ENCODE measurements at regions not wholly inside any gene's neighbourhood (a gene's known extent, or its start where the extent isn't known, plus 50 kb on each side); places are given as distances from the start of the nearest gene placed in this dataset.

DNA sequence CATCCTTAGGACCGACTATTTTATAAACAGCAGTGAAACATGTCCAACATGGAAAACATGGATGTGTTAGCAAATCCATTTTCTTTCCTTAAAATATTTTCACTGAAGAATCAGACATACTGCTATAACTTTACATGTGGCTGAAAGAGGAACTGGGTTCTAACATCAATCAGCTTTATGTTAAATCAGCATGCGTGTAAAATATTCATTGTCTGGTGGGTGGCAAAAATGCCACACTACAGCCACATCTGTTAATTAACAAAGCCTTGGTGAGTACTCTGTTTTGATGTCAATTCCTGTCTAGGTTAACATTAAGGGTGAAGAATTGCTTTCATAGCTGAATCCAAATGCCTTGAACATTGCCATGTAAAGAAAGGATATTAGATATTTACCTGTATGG, 222.6 kb upstream of the CEP162 start (continued):
- TF ChIP-seq, protein P1, sequence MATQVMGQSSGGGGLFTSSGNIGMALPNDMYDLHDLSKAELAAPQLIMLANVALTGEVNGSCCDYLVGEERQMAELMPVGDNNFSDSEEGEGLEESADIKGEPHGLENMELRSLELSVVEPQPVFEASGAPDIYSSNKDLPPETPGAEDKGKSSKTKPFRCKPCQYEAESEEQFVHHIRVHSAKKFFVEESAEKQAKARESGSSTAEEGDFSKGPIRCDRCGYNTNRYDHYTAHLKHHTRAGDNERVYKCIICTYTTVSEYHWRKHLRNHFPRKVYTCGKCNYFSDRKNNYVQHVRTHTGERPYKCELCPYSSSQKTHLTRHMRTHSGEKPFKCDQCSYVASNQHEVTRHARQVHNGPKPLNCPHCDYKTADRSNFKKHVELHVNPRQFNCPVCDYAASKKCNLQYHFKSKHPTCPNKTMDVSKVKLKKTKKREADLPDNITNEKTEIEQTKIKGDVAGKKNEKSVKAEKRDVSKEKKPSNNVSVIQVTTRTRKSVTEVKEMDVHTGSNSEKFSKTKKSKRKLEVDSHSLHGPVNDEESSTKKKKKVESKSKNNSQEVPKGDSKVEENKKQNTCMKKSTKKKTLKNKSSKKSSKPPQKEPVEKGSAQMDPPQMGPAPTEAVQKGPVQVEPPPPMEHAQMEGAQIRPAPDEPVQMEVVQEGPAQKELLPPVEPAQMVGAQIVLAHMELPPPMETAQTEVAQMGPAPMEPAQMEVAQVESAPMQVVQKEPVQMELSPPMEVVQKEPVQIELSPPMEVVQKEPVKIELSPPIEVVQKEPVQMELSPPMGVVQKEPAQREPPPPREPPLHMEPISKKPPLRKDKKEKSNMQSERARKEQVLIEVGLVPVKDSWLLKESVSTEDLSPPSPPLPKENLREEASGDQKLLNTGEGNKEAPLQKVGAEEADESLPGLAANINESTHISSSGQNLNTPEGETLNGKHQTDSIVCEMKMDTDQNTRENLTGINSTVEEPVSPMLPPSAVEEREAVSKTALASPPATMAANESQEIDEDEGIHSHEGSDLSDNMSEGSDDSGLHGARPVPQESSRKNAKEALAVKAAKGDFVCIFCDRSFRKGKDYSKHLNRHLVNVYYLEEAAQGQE (IDR thresholded peaks at IDR 0.05; ENCODE audit: unreplicated experiment) = no peak
- TF ChIP-seq JUNB (IDR thresholded peaks at IDR 0.05; ENCODE audit: unreplicated experiment) (no peak), EZH2 (IDR thresholded peaks at IDR 0.05; ENCODE audit: low read depth, unreplicated experiment) (no peak)

DNA sequence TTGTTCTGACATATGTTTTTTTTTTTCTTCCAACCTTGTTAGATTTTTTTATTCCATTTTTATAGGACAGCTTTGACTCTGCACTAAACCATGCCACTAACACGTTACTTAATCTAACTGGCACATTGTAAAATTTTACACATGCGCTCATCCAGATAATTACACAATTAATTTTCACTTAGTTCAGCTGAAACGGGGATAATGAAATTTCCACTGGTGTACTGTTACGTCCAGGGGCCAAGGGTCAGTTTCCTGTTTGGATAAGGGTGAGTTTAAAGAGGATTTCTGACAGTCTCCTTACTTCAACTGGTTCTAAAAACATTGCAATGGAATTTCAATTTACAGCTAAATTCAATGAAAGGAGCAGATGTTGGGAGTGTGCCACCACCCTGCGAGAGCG, 221.8 kb upstream of the CEP162 start:
- H3K9me2 ChIP-seq (ENCODE audit: insufficient read depth) = no peaks in the 10 kb centered on the region
- no peaks in the 10 kb centered on the region for H3F3A ChIP-seq (replicated peaks; ENCODE audit: low read depth)
- no peaks in the 10 kb centered on the region for H4K20me1 ChIP-seq (replicated peaks; ENCODE audit: insufficient read depth)
- peaks cover 18% of the 10 kb centered on the region; the same call in 1 of the 2 replicates for H3K4me1 ChIP-seq (ENCODE audit: insufficient read depth)
- Mint-ChIP-seq H3K36me3 (ENCODE audit: low read depth) (no peaks in the 10 kb centered on the region), H3K9me3 (no peaks in the 10 kb centered on the region), H3K4me1 (peaks cover 21% of the 10 kb centered on the region; the same call in 2 of the 3 replicates), H3K27ac (peak overlapping the region; percentile 73), H3K27me3 (ENCODE audit: insufficient read depth, low read depth, poor library complexity) (no peaks in the 10 kb centered on the region), H3K4me3 (no peak overlapping the region)
- H3K36me3 ChIP-seq (ENCODE audit: insufficient read depth) = no peaks in the 10 kb centered on the region
- 0 out of 2 replicates have a peak overlapping the region, but pooled peaks have one; percentile 3 for H2AFZ ChIP-seq
- H3K79me2 ChIP-seq (replicated peaks; ENCODE audit: insufficient read depth) = no peaks in the 10 kb centered on the region
- H3K4me3 ChIP-seq = no peak overlapping the region
- ATAC-seq = no peak
- H3K4me2 ChIP-seq = no peak overlapping the region
- H3K27me3 ChIP-seq (ENCODE audit: insufficient read depth) = no peaks in the 10 kb centered on the region
- DNase-seq (ENCODE audit: low spot score) = no peak
- H3K27ac ChIP-seq (ENCODE audit: low read depth) = no peak overlapping the region
- no peak for TF ChIP-seq EZH2phosphoT487 (IDR thresholded peaks at IDR 0.05; ENCODE audit: unreplicated experiment)
- TF ChIP-seq, protein P1 (IDR thresholded peaks at IDR 0.05; ENCODE audit: unreplicated experiment) = no peak
- TF ChIP-seq, protein P2, sequence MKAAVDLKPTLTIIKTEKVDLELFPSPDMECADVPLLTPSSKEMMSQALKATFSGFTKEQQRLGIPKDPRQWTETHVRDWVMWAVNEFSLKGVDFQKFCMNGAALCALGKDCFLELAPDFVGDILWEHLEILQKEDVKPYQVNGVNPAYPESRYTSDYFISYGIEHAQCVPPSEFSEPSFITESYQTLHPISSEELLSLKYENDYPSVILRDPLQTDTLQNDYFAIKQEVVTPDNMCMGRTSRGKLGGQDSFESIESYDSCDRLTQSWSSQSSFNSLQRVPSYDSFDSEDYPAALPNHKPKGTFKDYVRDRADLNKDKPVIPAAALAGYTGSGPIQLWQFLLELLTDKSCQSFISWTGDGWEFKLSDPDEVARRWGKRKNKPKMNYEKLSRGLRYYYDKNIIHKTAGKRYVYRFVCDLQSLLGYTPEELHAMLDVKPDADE (IDR thresholded peaks at IDR 0.05) = no peak
- TF ChIP-seq POLR2AphosphoS5 (IDR thresholded peaks at IDR 0.05; ENCODE audit: low read depth) = no peak
- TF ChIP-seq, protein P3, sequence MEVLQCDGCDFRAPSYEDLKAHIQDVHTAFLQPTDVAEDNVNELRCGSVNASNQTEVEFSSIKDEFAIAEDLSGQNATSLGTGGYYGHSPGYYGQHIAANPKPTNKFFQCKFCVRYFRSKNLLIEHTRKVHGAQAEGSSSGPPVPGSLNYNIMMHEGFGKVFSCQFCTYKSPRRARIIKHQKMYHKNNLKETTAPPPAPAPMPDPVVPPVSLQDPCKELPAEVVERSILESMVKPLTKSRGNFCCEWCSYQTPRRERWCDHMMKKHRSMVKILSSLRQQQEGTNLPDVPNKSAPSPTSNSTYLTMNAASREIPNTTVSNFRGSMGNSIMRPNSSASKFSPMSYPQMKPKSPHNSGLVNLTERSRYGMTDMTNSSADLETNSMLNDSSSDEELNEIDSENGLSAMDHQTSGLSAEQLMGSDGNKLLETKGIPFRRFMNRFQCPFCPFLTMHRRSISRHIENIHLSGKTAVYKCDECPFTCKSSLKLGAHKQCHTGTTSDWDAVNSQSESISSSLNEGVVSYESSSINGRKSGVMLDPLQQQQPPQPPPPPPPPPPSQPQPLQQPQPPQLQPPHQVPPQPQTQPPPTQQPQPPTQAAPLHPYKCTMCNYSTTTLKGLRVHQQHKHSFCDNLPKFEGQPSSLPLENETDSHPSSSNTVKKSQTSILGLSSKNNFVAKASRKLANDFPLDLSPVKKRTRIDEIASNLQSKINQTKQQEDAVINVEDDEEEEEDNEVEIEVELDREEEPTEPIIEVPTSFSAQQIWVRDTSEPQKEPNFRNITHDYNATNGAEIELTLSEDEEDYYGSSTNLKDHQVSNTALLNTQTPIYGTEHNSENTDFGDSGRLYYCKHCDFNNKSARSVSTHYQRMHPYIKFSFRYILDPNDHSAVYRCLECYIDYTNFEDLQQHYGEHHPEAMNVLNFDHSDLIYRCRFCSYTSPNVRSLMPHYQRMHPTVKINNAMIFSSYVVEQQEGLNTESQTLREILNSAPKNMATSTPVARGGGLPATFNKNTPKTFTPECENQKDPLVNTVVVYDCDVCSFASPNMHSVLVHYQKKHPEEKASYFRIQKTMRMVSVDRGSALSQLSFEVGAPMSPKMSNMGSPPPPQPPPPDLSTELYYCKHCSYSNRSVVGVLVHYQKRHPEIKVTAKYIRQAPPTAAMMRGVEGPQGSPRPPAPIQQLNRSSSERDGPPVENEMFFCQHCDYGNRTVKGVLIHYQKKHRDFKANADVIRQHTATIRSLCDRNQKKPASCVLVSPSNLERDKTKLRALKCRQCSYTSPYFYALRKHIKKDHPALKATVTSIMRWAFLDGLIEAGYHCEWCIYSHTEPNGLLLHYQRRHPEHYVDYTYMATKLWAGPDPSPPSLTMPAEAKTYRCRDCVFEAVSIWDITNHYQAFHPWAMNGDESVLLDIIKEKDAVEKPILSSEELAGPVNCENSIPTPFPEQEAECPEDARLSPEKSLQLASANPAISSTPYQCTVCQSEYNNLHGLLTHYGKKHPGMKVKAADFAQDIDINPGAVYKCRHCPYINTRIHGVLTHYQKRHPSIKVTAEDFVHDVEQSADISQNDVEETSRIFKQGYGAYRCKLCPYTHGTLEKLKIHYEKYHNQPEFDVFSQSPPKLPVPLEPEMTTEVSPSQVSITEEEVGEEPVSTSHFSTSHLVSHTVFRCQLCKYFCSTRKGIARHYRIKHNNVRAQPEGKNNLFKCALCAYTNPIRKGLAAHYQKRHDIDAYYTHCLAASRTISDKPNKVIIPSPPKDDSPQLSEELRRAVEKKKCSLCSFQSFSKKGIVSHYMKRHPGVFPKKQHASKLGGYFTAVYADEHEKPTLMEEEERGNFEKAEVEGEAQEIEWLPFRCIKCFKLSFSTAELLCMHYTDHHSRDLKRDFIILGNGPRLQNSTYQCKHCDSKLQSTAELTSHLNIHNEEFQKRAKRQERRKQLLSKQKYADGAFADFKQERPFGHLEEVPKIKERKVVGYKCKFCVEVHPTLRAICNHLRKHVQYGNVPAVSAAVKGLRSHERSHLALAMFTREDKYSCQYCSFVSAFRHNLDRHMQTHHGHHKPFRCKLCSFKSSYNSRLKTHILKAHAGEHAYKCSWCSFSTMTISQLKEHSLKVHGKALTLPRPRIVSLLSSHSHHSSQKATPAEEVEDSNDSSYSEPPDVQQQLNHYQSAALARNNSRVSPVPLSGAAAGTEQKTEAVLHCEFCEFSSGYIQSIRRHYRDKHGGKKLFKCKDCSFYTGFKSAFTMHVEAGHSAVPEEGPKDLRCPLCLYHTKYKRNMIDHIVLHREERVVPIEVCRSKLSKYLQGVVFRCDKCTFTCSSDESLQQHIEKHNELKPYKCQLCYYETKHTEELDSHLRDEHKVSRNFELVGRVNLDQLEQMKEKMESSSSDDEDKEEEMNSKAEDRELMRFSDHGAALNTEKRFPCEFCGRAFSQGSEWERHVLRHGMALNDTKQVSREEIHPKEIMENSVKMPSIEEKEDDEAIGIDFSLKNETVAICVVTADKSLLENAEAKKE (CRISPR knock-in tag; IDR thresholded peaks at IDR 0.05) = no peak
- TF ChIP-seq CTCF (conservative IDR thresholded peaks at IDR 0.05; ENCODE audit: low read depth in 2 of 2) = no peak
- no peak for TF ChIP-seq STAT1 (IDR thresholded peaks at IDR 0.05; ENCODE audit: unreplicated experiment)
